ENCODE measurements at regions not wholly inside any gene's neighbourhood (a gene's known extent, or its start where the extent isn't known, plus 50 kb on each side); places are given as distances from the start of the nearest gene placed in this dataset.

- no peaks in the 10 kb centered on the region for H3K27me3 ChIP-seq (replicated peaks; ENCODE audit: insufficient read depth)
- no peak overlapping the region for H3K27ac ChIP-seq
- no peaks in the 10 kb centered on the region for H3K36me3 ChIP-seq
- H3K4me3 ChIP-seq = no peak overlapping the region
- no peaks in the 10 kb centered on the region for H3K4me1 ChIP-seq (ENCODE audit: control insufficient read depth in 1 of 2, low read depth in 2 of 2)
- no peak for TF ChIP-seq CTCF (IDR thresholded peaks at IDR 0.05)
- no peaks in the 10 kb centered on the region for H3K9me3 ChIP-seq
- ATAC-seq (ENCODE audit: insufficient number of reproducible peaks, low FRiP score, low read depth) (no peak), DNase-seq (ENCODE audit: low spot score) (no peak)
Measured at GRCh38 chr5:123819386-123819785, 307.4 kb downstream of the CSNK1G3 start.

- TF ChIP-seq CTCF (IDR thresholded peaks at IDR 0.05) = no peak
- no peaks in the 10 kb centered on the region for H3K9me3 ChIP-seq
- no peaks in the 10 kb centered on the region for H3K27me3 ChIP-seq (replicated peaks; ENCODE audit: insufficient read depth)
- no peaks in the 10 kb centered on the region for H3K4me1 ChIP-seq (ENCODE audit: control insufficient read depth in 1 of 2, low read depth in 2 of 2)
- H3K4me3 ChIP-seq = no peak overlapping the region
- no peaks in the 10 kb centered on the region for H3K36me3 ChIP-seq
- DNase-seq (ENCODE audit: low spot score) = no peak
- H3K27ac ChIP-seq = no peak overlapping the region
- ATAC-seq (ENCODE audit: insufficient number of reproducible peaks, low FRiP score, low read depth) = no peak
Measured at GRCh38 chr5:123817267-123817666, 305.3 kb downstream of the CSNK1G3 start.

DNA sequence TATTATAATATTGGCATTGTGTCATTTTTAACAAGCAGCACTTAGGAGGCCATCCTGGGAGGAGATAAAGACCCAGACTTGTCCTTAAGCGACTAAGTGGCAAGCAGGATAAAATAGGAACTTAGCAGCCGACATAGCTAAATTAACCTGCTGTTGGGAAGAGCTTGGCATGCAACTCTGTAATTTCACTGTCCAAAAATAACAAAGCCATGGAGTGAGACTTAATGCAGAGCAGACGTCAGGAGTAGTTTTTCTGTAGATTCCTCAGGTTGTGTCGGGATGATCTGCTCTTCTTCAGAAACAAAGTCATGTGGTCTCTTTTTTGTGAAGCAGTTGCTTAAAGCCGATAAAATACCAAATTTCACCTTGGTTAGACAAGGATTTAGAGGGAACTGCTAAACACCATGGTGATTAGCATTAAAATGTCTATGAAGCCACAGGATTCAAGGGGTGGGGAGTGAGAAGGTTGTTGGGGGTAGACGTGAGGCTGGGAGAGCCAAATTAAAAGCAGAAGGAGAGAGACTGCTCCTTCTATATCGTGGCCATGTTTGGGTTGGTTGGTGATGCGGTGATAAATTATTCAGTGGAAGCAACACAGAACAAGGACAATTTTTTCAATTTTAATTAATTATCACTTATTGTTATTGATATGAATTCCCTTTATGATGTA, 303.0 kb downstream of the CSNK1G3 start:
- no peaks in the 10 kb centered on the region for H3K27me3 ChIP-seq (replicated peaks; ENCODE audit: insufficient read depth)
- H3K4me1 ChIP-seq (ENCODE audit: control insufficient read depth in 1 of 2, low read depth in 2 of 2) = peaks cover 0 to 3% of the 10 kb centered on the region in 2 donors
- H3K9me3 ChIP-seq = no peaks in the 10 kb centered on the region
- no peak overlapping the region for H3K4me3 ChIP-seq
- ATAC-seq (ENCODE audit: insufficient number of reproducible peaks, low FRiP score, low read depth) = no peak
- DNase-seq (ENCODE audit: low spot score) = no peak
- TF ChIP-seq CTCF (IDR thresholded peaks at IDR 0.05) = no peak
- no peak overlapping the region for H3K27ac ChIP-seq
- H3K36me3 ChIP-seq = no peaks in the 10 kb centered on the region

DNA sequence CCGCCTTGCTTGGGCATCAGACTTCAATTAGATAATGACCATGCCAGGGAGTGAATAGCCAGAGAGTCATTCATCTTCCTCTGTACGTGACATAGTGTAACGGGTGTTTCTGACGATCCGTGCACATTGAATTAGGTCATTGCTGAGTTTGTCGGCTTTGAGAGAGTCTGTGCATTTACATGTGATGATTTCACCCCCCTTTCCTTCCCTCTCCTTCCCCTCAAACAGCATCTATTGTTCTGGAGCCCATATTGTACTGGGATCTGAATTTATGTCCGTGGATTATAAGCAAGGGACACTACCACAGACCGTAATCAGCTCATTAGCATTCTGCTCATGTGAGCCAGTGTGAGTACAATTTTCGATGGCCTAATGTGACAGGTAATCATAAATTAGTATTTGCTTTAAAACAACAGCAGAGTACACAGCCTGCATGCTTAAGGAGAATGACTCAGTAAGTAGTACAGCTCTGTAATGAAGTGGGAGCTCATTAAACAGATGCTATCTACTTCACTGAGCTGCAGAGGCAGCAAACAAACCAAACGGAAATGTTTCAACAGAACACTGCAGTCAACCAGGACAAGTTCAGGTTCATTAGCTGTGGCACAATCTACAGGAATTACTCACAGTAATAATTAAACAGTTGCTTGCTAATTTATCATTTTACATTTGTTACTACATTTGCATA, 302.1 kb downstream of the CSNK1G3 start:
- no peak for ATAC-seq (ENCODE audit: insufficient number of reproducible peaks, low FRiP score, low read depth)

More for the DNA sequence above, 302.1 kb downstream of the CSNK1G3 start:
- Histone ChIP-seq H3K36me3 (no peaks in the 10 kb centered on the region), H3K9me3 (no peaks in the 10 kb centered on the region), H3K4me1 (ENCODE audit: control insufficient read depth in 1 of 2, low read depth in 2 of 2) (peaks cover 0 to 7% of the 10 kb centered on the region in 2 donors), H3K4me3 (no peak overlapping the region), H3K27me3 (replicated peaks; ENCODE audit: insufficient read depth) (no peaks in the 10 kb centered on the region), H3K27ac (no peak overlapping the region)
- no peak for DNase-seq (ENCODE audit: low spot score)
- TF ChIP-seq CTCF (IDR thresholded peaks at IDR 0.05) = no peak

All from thoracic aorta (tissue), 2 donors.